Left ventricle myocardium inferior (tissue), 1 donor: ENCODE measurements at regions not wholly inside any gene's neighbourhood (a gene's known extent, or its start where the extent isn't known, plus 50 kb on each side); places are given as distances from the start of the nearest gene placed in this dataset.

Experiments used
- DNase-seq: peaks from one replicate; pipeline ENCODE4 v3.0.0-alpha.2; 2020
- H3K27ac ChIP-seq: fragments of 200-600 bp; replicated peaks from 2 replicates; pipeline ENCODE4 v1.8.0; 2021
- H3K27me3 ChIP-seq: fragments of 200-600 bp; 2 replicates; pipeline ENCODE4 v1.8.0; 2021; ENCODE audit warnings: low read depth
- H3K36me3 ChIP-seq: fragments of 200-600 bp; 2 replicates; pipeline ENCODE4 v1.8.0; 2021
- H3K4me1 ChIP-seq: fragments of 200-600 bp; 2 replicates; pipeline ENCODE4 v1.8.0; 2021
- H3K4me3 ChIP-seq: fragments of 200-600 bp; 2 replicates; pipeline ENCODE4 v1.8.0; 2021; ENCODE audit warnings: mild to moderate bottlenecking, moderate library complexity
- H3K9me3 ChIP-seq: fragments of 200-600 bp; replicated peaks from 2 replicates; pipeline ENCODE4 v1.8.0; 2021
- intact Hi-C: fragments of 100-400 bp; cut with micrococcal nuclease; formaldehyde crosslinking; loops from one replicate; pipeline ENCODE4 v1.11.0; 2022
- TF ChIP-seq, protein P1 (sequence below): fragments of 200-600 bp; IDR thresholded peaks from 2 replicates; pipeline ENCODE4 v1.8.0; 2021; ENCODE audit warnings: antibody characterized with exemption, mild to moderate bottlenecking, borderline replicate concordance
- donor health status: DM: no; HTN: yes; CAD: no; lungs with severe emphysema.

DNA sequence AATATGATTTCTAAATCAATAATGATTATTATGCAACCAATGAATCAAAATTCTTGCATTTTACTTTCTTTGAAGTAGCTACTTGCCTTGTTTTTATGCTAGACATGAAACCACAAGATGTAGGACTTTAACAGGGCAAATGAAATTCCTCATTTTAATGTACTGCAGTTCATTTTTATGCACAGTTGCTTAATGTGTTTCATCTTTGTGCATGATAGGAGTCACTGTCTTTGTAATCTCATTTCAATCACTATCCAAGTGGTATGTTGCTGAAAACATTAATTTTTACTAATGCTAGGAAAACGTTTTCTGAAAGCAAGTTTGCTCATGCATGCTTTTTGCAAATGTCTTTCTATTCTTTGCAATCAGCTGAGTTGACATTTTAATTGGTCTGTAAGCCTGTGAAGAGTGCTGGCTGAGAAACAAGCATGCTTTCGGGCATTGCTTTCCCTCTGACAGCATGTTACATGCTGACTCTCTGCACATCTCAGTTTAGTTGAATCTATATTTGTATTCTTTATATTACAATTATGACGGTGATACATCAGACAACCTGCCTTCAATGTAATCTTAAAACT is 535.0 kb upstream of the CDH18 start:
- no peak for DNase-seq
- TF ChIP-seq, protein P1, sequence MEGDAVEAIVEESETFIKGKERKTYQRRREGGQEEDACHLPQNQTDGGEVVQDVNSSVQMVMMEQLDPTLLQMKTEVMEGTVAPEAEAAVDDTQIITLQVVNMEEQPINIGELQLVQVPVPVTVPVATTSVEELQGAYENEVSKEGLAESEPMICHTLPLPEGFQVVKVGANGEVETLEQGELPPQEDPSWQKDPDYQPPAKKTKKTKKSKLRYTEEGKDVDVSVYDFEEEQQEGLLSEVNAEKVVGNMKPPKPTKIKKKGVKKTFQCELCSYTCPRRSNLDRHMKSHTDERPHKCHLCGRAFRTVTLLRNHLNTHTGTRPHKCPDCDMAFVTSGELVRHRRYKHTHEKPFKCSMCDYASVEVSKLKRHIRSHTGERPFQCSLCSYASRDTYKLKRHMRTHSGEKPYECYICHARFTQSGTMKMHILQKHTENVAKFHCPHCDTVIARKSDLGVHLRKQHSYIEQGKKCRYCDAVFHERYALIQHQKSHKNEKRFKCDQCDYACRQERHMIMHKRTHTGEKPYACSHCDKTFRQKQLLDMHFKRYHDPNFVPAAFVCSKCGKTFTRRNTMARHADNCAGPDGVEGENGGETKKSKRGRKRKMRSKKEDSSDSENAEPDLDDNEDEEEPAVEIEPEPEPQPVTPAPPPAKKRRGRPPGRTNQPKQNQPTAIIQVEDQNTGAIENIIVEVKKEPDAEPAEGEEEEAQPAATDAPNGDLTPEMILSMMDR, result no peak
- H3K9me3 ChIP-seq, result peaks cover 29% of the 10 kb centered on the region

DNA sequence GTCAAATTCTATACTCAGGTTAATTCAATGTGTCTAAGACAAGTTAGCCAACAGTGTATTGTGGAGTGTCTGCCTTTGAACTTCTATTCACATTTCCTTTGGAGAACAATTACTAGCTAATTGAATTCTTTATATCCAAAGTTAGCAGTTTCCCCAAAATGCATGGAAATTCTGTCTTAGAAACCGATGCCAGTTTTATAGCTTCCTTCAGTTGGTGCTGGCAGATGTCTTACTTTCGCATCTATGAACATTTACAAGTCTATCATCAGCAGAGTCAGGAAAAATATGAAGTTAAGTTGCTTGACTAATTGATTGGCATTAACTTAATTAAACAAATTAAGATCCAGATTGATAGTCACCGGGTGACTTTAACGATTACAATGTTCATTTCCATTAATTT is 527.6 kb upstream of the CDH18 start:
- no peaks in the 10 kb centered on the region for H3K36me3 ChIP-seq
- no peak overlapping the region for H3K27ac ChIP-seq
- no peak overlapping the region for H3K4me3 ChIP-seq
- intact Hi-C loops, result no loop called here
- DNase-seq, result no peak
- H3K9me3 ChIP-seq, result peaks cover 9% of the 10 kb centered on the region
- H3K27me3 ChIP-seq, result no peaks in the 10 kb centered on the region
- H3K4me1 ChIP-seq, result no peaks in the 10 kb centered on the region
- TF ChIP-seq, protein P1, result no peak

More for the DNA sequence above, 535.0 kb upstream of the CDH18 start:
- Histone ChIP-seq H3K36me3 (no peaks in the 10 kb centered on the region), H3K4me3 (no peak overlapping the region), H3K27ac (no peak overlapping the region), H3K4me1 (no peaks in the 10 kb centered on the region), H3K27me3 (no peaks in the 10 kb centered on the region)
- intact Hi-C loops, result no loop called here

DNA sequence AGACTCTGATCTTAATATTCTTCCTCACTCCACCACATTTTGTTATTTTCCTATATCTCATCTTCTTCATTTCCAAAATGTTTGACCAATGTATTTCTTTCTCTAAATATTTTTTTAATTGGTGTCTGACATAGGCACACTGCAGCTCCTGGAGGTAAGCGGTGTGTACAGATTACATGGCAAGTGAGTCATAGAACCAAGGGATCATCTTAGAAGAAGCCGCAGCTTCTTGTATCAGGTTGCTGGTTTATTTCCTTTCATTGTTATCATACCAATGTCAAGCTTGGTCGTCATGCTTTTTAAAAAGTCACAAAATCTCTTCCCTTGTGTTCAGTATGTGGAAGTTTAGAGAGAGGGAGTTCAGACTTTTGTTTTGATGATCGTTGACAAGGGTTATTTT is 526.1 kb upstream of the CDH18 start:
- Histone ChIP-seq H3K27ac (no peak overlapping the region), H3K4me3 (no peak overlapping the region), H3K4me1 (no peaks in the 10 kb centered on the region), H3K36me3 (no peaks in the 10 kb centered on the region), H3K27me3 (no peaks in the 10 kb centered on the region), H3K9me3 (peaks cover 6% of the 10 kb centered on the region)
- DNase-seq, result no peak
- TF ChIP-seq, protein P1, result no peak
- intact Hi-C loops, result no loop called here

DNA sequence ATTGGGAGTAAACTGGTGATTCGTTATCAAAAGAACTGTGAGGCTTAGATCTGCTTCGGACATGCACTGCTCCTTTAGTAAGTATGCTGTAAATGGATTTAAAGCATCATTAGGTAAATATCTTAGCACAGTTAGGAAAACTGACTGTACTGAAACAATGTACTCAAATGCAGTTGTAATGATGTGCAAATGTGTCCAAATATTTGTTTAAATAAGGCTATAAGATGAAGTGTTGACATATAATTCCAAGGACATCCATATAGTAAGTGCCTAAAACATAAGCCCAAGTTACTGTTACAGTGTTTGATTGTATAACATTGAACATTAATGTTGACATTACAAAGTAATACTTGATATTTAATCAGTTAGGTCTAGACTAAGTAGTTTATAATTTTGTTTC is 512.5 kb upstream of the CDH18 start:
- TF ChIP-seq, protein P1, result no peak
- Histone ChIP-seq H3K36me3 (no peaks in the 10 kb centered on the region), H3K27me3 (no peaks in the 10 kb centered on the region), H3K4me3 (no peak overlapping the region), H3K9me3 (peaks cover 5% of the 10 kb centered on the region), H3K4me1 (no peaks in the 10 kb centered on the region), H3K27ac (no peak overlapping the region)
- intact Hi-C loops, result no loop called here
- no peak for DNase-seq

DNA sequence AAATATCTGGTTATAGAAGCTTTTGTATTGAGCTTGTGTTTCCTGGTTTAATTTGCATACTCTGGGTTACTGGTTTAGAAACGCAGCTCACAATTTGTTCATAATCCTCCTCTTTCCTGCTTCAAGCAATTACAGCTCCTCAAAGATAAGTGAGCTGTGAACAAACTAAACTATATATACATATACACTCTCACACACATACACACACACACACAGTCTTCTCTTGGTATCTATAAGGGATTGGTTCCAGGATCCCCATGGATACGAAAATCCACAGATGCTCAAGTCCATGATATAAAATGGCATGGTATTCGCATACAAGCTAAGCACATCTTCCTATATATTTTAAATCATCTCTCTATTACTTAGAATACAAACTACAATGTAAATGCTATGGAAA is 510.9 kb upstream of the CDH18 start:
- H3K4me1 ChIP-seq, result no peaks in the 10 kb centered on the region
- intact Hi-C loops, result no loop called here
- H3K9me3 ChIP-seq, result peaks cover 5% of the 10 kb centered on the region
- no peak overlapping the region for H3K27ac ChIP-seq
- no peak for DNase-seq
- TF ChIP-seq, protein P1, result no peak
- H3K36me3 ChIP-seq, result no peaks in the 10 kb centered on the region
- no peak overlapping the region for H3K4me3 ChIP-seq
- H3K27me3 ChIP-seq, result no peaks in the 10 kb centered on the region
